Neuron (in vitro differentiated cells): ENCODE measurements at regions not wholly inside any gene's neighbourhood (a gene's known extent, or its start where the extent isn't known, plus 50 kb on each side); places are given as distances from the start of the nearest gene placed in this dataset.
"Not testable (repeated sequence)": the region's sequence is repeated elsewhere in the genome, so short reads cannot be mapped to it uniquely, and the experiment has no call there.

Source experiments
- H2AFZ ChIP-seq: one replicate; pipeline ENCODE4 v1.6.1; 2013; ENCODE audit warnings: low read depth, mild to moderate bottlenecking, inconsistent platforms, low read length, moderate library complexity
- H3K27me3 ChIP-seq: one replicate; pipeline ENCODE4 v1.6.1; 2013; ENCODE audit warnings: low read length; ENCODE audit not compliant: insufficient read depth
- H3K36me3 ChIP-seq: one replicate; pipeline ENCODE4 v1.6.1; 2013; ENCODE audit warnings: low read length; ENCODE audit not compliant: insufficient read depth
- H3K4me1 ChIP-seq: one replicate; pipeline ENCODE4 v1.6.1; 2013; ENCODE audit warnings: low read length; ENCODE audit not compliant: insufficient read depth
- H3K4me3 ChIP-seq: 2 replicates; pipeline ENCODE4 v1.5.1; 2013; ENCODE audit warnings: mild to moderate bottlenecking, low read length, moderate library complexity
- H3K9me3 ChIP-seq: one replicate; pipeline ENCODE4 v1.6.1; 2013; ENCODE audit warnings: low read length

DNA sequence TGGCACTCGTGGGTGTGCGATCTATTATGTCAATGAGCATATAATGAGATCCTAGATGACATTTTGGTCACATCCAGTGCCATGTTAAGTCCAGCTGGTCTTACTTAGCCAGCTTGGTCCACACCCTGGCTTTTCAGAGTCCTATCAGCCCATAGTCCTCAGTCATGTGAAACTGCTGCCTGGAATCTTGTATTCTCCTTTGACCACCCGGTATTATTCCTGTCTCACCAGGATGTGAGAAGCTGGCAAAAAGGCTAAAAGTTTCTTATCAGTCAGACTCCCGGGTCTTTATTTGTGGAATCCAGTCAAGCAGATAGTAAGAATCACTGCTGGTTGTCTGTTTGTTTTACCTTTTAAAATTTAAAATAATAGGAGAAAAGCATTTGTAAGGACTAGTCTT, 705.6 kb upstream of the GHITM start:
- Histone ChIP-seq H3K27me3 (no peaks in the 10 kb centered on the region), H3K4me1 (no peaks in the 10 kb centered on the region), H3K9me3 (no peaks in the 10 kb centered on the region), H2AFZ (no peak overlapping the region), H3K4me3 (no peak overlapping the region), H3K36me3 (no peaks in the 10 kb centered on the region)

DNA sequence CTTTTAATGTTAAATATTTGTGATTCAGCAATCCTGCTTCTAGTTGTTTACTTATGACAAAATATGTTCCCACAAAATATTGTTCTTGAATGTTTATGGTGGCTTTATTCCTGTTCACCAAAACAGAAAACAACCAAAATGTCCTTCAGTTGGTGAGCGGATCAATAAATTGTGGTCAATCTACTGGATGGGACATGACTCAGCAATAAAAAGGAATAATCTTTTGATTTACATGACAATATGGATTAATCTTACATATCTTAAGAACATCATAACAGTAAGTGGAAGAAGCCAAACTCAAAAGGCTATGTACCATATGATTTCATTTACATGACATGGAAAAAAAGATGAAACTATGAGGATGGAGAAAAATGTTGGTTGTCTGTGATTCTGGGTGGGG, 691.3 kb upstream of the GHITM start:
- Histone ChIP-seq H3K36me3 (no peaks in the 10 kb centered on the region), H3K4me3 (no peak overlapping the region), H3K27me3 (no peaks in the 10 kb centered on the region), H2AFZ (no peak overlapping the region), H3K9me3 (no peaks in the 10 kb centered on the region), H3K4me1 (no peaks in the 10 kb centered on the region)

DNA sequence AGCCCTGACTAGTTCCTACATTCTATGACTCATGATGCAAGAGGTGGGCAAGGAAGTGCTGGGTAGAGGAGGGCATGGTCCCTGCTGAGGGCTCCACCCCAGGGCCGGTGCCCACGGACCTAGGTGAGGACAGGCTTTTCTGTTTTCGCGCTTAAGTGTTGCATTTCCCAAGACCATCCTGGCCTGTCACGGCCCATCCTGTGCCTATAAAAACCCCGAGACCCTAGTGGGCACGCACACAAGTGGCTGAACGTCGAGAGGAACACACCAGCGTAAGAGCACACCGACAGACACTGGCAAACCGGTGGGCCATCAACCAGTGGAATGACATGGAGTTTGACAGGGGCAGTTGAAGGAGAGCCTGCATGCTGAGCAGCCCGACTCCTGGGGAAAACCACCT, 680.7 kb upstream of the GHITM start:
- H3K9me3 ChIP-seq, result no peaks in the 10 kb centered on the region
- H2AFZ ChIP-seq, result no peak overlapping the region
- H3K4me3 ChIP-seq, result no peak overlapping the region
- no peaks in the 10 kb centered on the region for H3K36me3 ChIP-seq
- no peaks in the 10 kb centered on the region for H3K27me3 ChIP-seq
- H3K4me1 ChIP-seq, result no peaks in the 10 kb centered on the region

DNA sequence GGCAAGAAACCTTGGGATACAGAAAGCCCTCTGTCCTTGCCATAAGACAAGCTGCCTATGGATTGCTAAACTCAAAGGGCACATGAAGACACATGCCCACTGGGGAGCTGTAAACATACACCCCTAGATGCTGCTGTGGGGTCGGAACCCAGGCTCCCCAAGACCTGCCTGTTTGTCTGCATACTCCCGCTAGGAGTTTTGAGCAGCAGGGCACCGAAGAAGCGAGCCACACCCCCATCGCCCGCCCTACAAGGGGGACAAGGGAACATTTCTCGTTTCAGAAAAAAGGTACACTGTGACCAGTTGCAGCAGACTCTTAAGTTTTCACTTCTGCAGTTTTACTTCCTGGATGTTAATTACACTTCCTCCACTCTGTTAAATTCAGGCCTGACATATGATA, 680.2 kb upstream of the GHITM start:
- no peaks in the 10 kb centered on the region for H3K36me3 ChIP-seq
- H3K27me3 ChIP-seq, result no peaks in the 10 kb centered on the region
- H3K9me3 ChIP-seq, result no peaks in the 10 kb centered on the region
- H3K4me1 ChIP-seq, result no peaks in the 10 kb centered on the region
- no peak overlapping the region for H3K4me3 ChIP-seq
- no peak overlapping the region for H2AFZ ChIP-seq

DNA sequence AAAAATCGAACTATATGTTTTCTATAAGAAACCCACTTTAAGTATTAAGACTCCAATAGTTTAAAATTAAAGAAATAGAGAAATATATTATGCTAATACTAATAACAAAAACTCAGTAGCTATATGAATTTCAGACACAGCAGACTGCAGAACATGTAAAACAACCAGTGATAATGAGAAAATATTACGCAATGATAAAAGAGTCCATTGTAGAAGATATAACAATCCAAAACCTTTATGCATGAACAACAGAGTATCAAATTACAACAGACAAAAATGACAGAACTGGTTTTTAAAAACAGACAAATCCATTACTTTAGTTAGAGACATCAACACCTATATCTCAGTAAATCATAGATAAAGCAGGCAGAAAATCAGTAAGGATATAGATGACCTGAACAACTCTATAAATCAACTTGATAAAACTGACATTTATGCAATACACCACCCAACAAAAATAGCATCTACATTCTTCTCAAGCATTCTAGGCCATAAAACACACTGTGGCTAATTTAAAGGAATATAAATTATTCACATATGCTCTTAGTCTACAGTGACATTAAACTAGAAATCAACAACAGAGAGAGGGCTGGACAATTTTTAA, 669.5 kb upstream of the GHITM start:
- Histone ChIP-seq H3K4me1 (no peaks in the 10 kb centered on the region), H3K27me3 (no peaks in the 10 kb centered on the region), H2AFZ (no peak overlapping the region), H3K36me3 (no peaks in the 10 kb centered on the region), H3K9me3 (no peaks in the 10 kb centered on the region), H3K4me3 (no peak overlapping the region)

DNA sequence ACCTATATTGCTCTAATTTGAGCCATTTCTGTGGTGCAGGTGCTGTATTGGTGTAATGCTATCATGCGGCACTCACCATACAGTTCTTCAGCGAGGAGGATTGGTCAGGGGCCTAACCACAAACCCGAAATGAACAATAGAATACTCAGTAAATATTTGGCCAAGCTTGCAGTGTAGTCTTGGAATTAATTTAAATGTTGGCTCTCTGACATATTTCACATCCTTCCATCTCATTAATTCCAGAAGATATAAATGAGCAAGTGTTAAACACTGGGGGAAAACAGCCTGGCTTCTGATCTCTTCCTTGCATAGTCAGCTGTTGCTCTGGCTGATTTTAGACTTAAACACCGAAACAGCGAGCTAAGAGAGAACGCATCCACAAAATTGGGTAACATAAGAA, 663.1 kb upstream of the GHITM start:
- Histone ChIP-seq H3K9me3 (no peaks in the 10 kb centered on the region), H3K36me3 (no peaks in the 10 kb centered on the region), H3K4me3 (no peak overlapping the region), H3K4me1 (no peaks in the 10 kb centered on the region), H3K27me3 (no peaks in the 10 kb centered on the region), H2AFZ (no peak overlapping the region)

DNA sequence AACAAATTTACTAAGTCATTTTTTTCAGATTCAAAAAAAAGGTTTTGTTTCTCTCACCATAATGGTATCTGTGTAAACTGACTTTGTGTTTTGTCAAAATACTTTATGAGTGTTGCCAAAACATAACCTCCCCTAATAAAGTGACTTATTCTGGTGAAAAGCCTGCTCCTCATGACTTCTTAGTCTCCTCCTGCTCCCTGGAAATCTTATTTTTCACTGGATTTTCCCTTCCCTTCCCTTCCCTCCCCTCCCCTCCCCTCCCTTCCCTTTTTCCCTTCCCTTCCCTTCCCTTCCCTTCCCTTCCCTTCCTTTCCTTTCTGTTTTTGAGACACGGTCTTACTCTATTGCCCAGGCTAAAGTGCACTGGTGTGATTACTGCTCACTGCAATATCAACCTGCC, 650.1 kb upstream of the GHITM start:
- no peak overlapping the region for H3K4me3 ChIP-seq
- H3K9me3 ChIP-seq, result no peaks in the 10 kb centered on the region
- H3K4me1 ChIP-seq, result no peaks in the 10 kb centered on the region
- H3K36me3 ChIP-seq, result no peaks in the 10 kb centered on the region
- no peak overlapping the region for H2AFZ ChIP-seq
- H3K27me3 ChIP-seq, result no peaks in the 10 kb centered on the region

DNA sequence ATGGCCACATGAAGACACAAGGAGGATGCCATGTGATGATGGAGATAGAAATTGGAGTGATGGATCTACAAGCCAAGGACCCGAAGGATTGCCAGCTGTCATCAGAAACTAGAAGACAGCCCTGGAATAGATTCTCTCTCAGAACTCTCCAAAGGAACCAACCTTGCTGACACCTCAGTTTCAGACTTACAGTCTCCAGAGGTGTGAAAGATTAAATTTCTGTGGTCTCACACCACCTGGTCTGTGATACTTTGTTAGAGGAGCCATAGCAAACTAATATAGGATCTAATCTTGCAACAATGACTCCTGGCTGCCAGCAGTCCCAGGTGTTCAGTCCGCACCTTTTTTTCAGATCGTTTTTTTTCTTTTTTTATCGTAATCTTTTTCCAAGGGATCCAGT, 647.3 kb upstream of the GHITM start:
- no peaks in the 10 kb centered on the region for H3K9me3 ChIP-seq

DNA sequence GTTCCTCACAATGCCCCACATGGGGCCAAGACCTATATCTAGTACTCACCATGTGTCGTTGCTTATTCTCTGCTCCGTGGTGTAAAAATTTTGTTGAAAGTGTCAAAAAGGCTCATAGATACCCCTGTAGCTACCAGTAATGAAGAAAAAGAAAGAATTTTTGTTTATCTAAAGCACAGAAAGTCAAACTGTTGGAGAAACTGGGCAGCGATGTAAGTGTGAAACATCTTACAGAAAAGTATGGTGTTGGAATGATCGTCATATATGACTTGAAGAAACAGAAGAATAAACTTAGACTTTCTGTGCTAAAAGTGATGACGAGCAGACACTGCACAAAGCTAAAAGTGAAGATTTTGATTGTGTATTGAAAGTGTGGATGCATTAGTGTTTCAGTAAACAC, 626.6 kb upstream of the GHITM start:
- H3K27me3 ChIP-seq, result no peaks in the 10 kb centered on the region
- H2AFZ ChIP-seq, result no peak overlapping the region
- H3K4me3 ChIP-seq, result no peak overlapping the region
- H3K36me3 ChIP-seq, result no peaks in the 10 kb centered on the region
- H3K4me1 ChIP-seq, result no peaks in the 10 kb centered on the region
- no peaks in the 10 kb centered on the region for H3K9me3 ChIP-seq

More for the DNA sequence above, 647.3 kb upstream of the GHITM start:
- no peak overlapping the region for H3K4me3 ChIP-seq
- no peaks in the 10 kb centered on the region for H3K36me3 ChIP-seq
- no peaks in the 10 kb centered on the region for H3K27me3 ChIP-seq
- no peak overlapping the region for H2AFZ ChIP-seq
- no peaks in the 10 kb centered on the region for H3K4me1 ChIP-seq

DNA sequence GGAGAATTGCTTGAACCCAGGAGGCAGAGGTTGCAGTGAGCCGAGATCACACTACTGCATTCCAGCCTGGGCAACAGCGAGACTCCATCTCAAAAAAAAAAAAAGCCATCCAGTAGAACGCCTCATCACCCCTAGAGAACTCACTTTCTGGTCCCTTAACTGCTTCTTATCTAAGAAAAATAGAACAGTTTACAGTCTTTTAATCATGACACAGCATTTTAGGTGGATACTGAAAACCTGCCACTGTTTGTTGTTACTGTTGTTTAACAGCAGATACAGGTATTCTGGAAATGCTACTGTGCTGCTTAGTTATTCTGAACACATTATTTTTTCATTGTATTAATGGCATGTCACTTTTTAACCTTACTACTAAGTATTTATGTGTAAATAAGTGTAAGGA, 624.3 kb upstream of the GHITM start:
- H3K4me3 ChIP-seq, result no peak overlapping the region
- H3K9me3 ChIP-seq, result no peaks in the 10 kb centered on the region
- H3K4me1 ChIP-seq, result no peaks in the 10 kb centered on the region
- H2AFZ ChIP-seq, result no peak overlapping the region
- H3K27me3 ChIP-seq, result no peaks in the 10 kb centered on the region
- no peaks in the 10 kb centered on the region for H3K36me3 ChIP-seq

DNA sequence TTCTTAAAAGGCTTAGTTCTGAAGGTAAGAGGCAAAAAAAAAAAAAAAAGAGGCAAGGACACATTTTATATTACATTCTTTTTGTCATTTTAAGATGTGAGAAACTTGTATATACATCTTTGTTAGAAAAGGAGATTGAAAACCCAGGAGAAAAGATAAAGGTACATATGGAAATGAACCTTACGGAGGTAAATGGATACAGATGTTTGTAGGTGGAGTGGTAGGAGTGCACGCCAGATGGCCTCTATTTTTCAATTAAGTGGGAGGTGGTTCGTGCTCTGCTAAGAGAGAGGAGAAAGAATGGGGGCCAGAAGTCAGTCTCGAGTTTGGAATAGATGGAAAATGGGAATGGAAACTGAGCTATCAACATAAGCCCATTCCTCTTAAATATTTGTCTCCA, 622.5 kb upstream of the GHITM start:
- H3K4me1 ChIP-seq, result no peaks in the 10 kb centered on the region
- H3K4me3 ChIP-seq, result no peak overlapping the region
- H3K36me3 ChIP-seq, result no peaks in the 10 kb centered on the region
- no peak overlapping the region for H2AFZ ChIP-seq
- H3K27me3 ChIP-seq, result no peaks in the 10 kb centered on the region
- H3K9me3 ChIP-seq, result no peaks in the 10 kb centered on the region

DNA sequence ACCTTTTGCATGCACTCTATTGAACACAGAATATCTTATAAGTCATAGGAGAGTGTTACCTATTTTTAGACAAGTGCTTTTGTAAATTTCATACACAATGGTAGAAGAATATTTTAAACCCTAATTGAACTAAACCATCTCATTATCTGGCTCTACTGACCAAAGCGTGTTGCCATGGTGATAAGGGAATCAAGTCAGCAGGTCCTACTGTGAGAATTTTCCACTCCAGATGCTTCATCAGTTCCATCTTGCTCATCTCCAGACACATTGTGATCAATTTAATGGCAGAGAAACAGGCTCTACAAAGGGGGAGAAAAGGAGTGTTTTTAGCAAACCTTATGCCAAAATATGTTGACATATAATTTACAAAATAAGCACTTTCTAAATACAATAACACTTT, 621.9 kb upstream of the GHITM start:
- Histone ChIP-seq H3K27me3 (no peaks in the 10 kb centered on the region), H3K9me3 (no peaks in the 10 kb centered on the region), H3K4me3 (no peak overlapping the region), H3K36me3 (no peaks in the 10 kb centered on the region), H2AFZ (no peak overlapping the region), H3K4me1 (no peaks in the 10 kb centered on the region)

DNA sequence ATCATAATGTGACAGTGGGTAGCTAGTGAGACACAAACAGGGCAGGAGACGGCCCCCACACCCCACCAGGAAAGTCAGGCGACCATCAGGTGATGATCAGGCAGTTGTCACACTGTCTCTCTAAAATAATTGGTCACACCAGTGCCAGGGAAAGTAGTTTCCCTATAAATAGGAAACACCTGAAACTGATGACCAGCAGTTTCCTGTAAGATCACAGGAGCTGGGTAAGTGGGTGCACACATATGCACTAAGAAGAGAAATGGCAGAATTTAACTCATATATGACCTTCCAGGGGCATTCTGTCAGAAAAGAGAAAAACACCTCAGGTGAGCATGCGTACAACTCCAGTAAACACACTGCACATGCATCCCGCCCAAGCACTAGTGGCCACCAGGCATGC, 620.5 kb upstream of the GHITM start:
- H3K36me3 ChIP-seq, result no peaks in the 10 kb centered on the region
- no peak overlapping the region for H3K4me3 ChIP-seq
- no peaks in the 10 kb centered on the region for H3K4me1 ChIP-seq
- H3K27me3 ChIP-seq, result no peaks in the 10 kb centered on the region
- no peak overlapping the region for H2AFZ ChIP-seq
- H3K9me3 ChIP-seq, result no peaks in the 10 kb centered on the region

DNA sequence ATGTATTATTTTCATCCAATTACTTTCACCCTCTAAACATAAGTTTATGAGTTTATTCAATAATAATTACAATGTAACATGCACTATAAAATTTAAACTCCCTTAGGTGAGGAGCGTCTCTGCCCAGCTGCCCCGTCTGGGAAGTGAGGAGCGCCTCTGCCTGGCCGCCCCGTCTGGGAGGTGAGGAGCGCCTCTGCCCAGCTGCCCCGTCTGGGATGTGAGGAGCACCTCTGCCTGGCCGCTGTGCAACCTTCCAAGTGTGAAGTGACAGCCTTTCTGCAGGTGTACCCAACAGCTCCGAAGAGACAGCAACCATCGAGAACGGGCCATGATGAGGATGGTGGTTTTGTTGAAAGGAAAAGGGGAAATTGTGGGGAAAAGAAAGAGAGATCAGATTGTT, 618.9 kb upstream of the GHITM start:
- not testable (repeated sequence) for H3K36me3 ChIP-seq, H3K27me3 ChIP-seq, H3K4me3 ChIP-seq, H3K9me3 ChIP-seq, H2AFZ ChIP-seq, H3K4me1 ChIP-seq
